GM23338 (cell line): ENCODE measurements at regions not wholly inside any gene's neighbourhood (a gene's known extent, or its start where the extent isn't known, plus 50 kb on each side); places are given as distances from the start of the nearest gene placed in this dataset.

ENCODE experiments used
- ATAC-seq: fragments of 200-7000 bp; cut with Tn5 transposase; 3 replicates; pipeline ENCODE4 v1.9.1; 2020
- DNase-seq: peaks from one replicate; pipeline ENCODE4 v3.0.0-alpha.2; 2015; ENCODE audit warnings: low spot score
- H2AFZ ChIP-seq: fragments of 200-600 bp; sonication (generic); 2 replicates; pipeline ENCODE4 v1.8.0; 2016; ENCODE audit warnings: antibody characterized with exemption, mild to moderate bottlenecking, moderate library complexity
- H3F3A ChIP-seq: fragments of 200-600 bp; sonication (generic); replicated peaks from 2 replicates; pipeline ENCODE4 v1.8.0; 2017; ENCODE audit warnings: antibody characterized with exemption, mixed run types, low read depth
- H3K27ac ChIP-seq: fragments of 200-600 bp; sonication (generic); 2 replicates; pipeline ENCODE4 v1.6.1; 2016; ENCODE audit warnings: low read depth
- H3K27me3 ChIP-seq: fragments of 200-600 bp; sonication (generic); 2 replicates; pipeline ENCODE4 v1.8.0; 2016; ENCODE audit warnings: mild to moderate bottlenecking, mixed run types, moderate library complexity; ENCODE audit not compliant: insufficient read depth
- H3K36me3 ChIP-seq: fragments of 200-600 bp; sonication (generic); 2 replicates; pipeline ENCODE4 v1.8.0; 2016; ENCODE audit warnings: mild to moderate bottlenecking; ENCODE audit not compliant: insufficient read depth
- H3K4me1 ChIP-seq: fragments of 200-600 bp; sonication (generic); 2 replicates; pipeline ENCODE4 v1.8.0; 2016; ENCODE audit warnings: mild to moderate bottlenecking, moderate library complexity; ENCODE audit not compliant: insufficient read depth
- H3K4me2 ChIP-seq: fragments of 200-600 bp; sonication (generic); 2 replicates; pipeline ENCODE4 v1.7.1; 2017; ENCODE audit warnings: mixed run types
- H3K4me3 ChIP-seq: fragments of 200-600 bp; sonication (generic); 2 replicates; pipeline ENCODE4 v1.6.1; 2016; ENCODE audit warnings: mixed run types
- H3K79me2 ChIP-seq: fragments of 200-600 bp; sonication (generic); replicated peaks from 2 replicates; pipeline ENCODE4 v1.8.0; 2017; ENCODE audit warnings: mild to moderate bottlenecking; ENCODE audit not compliant: insufficient read depth
- H3K9me2 ChIP-seq: fragments of 200-600 bp; sonication (generic); 2 replicates; pipeline ENCODE4 v1.8.0; 2017; ENCODE audit not compliant: insufficient read depth
- H4K20me1 ChIP-seq: fragments of 200-600 bp; sonication (generic); replicated peaks from 2 replicates; pipeline ENCODE4 v1.8.0; 2017; ENCODE audit warnings: mild to moderate bottlenecking; ENCODE audit not compliant: insufficient read depth
- H3K27ac Mint-ChIP-seq: 2 replicates; pipeline ENCODE4 v1.8.0; 2020; ENCODE audit warnings: inconsistent platforms, mild to moderate bottlenecking, moderate library complexity, mixed read lengths
- H3K27me3 Mint-ChIP-seq: 3 replicates; pipeline ENCODE4 v1.8.0; 2022; ENCODE audit warnings: low read depth, mild to moderate bottlenecking, moderate library complexity, mixed read lengths, inconsistent platforms; ENCODE audit not compliant: insufficient read depth, poor library complexity
- H3K36me3 Mint-ChIP-seq: 3 replicates; pipeline ENCODE4 v1.8.0; 2021; ENCODE audit warnings: low read depth, mild to moderate bottlenecking, inconsistent platforms, moderate library complexity, mixed read lengths
- H3K4me1 Mint-ChIP-seq: 3 replicates; pipeline ENCODE4 v1.8.0; 2020; ENCODE audit warnings: mild to moderate bottlenecking, inconsistent platforms, mixed read lengths
- H3K4me3 Mint-ChIP-seq: 3 replicates; pipeline ENCODE4 v1.8.0; 2021; ENCODE audit warnings: moderate library complexity, mild to moderate bottlenecking, inconsistent platforms, mixed read lengths
- H3K9me3 Mint-ChIP-seq: 3 replicates; pipeline ENCODE4 v1.8.0; 2020; ENCODE audit warnings: moderate library complexity, mild to moderate bottlenecking, inconsistent platforms, mixed read lengths
- CREB1 ChIP-seq: fragments of 250-450 bp; sonication (Bioruptor Pico); IDR thresholded peaks from 2 replicates; pipeline ENCODE4 v1.5.0; 2020; ENCODE audit warnings: low read depth, mild to moderate bottlenecking, moderate library complexity
- CTCF ChIP-seq, 2 experiments: fragments of 200-600 bp in 1 of 2; sonication (generic) in 1 of 2; conservative IDR thresholded peaks; 2 replicates each; pipeline versions ENCODE4 v1.5.1 to v1.6.1; 2016 to 2017; ENCODE audit warnings: antibody characterized with exemption in 2 of 2, low read depth in 2 of 2, mild to moderate bottlenecking in 2 of 2, moderate library complexity in 1 of 2
- ETS1 ChIP-seq: IDR thresholded peaks from 2 replicates; pipeline ENCODE4 v1.6.1; 2016; ENCODE audit warnings: antibody characterized with exemption
- EZH2 ChIP-seq: fragments of 200-600 bp; sonication (generic); IDR thresholded peaks from one replicate; pipeline ENCODE4 v1.8.0; 2017; ENCODE audit warnings: antibody characterized with exemption, mild to moderate bottlenecking, low read depth; ENCODE audit not compliant: unreplicated experiment
- EZH2phosphoT487 ChIP-seq: fragments of 200-600 bp; sonication (generic); IDR thresholded peaks from one replicate; pipeline ENCODE4 v1.8.1; 2018; ENCODE audit warnings: antibody characterized with exemption; ENCODE audit not compliant: unreplicated experiment
- JUNB ChIP-seq: IDR thresholded peaks from one replicate; pipeline ENCODE4 v1.6.1; 2016; ENCODE audit warnings: antibody characterized with exemption; ENCODE audit not compliant: unreplicated experiment
- NANOG ChIP-seq: IDR thresholded peaks from 2 replicates; pipeline ENCODE4 v1.6.1; 2016; ENCODE audit warnings: antibody characterized with exemption, borderline replicate concordance
- POLR2AphosphoS5 ChIP-seq: IDR thresholded peaks from 2 replicates; pipeline ENCODE4 v1.6.1; 2016; ENCODE audit warnings: antibody characterized with exemption, low read depth
- REST ChIP-seq: IDR thresholded peaks from one replicate; pipeline ENCODE4 v1.6.1; 2018; ENCODE audit warnings: antibody characterized with exemption; ENCODE audit not compliant: unreplicated experiment
- STAT1 ChIP-seq: IDR thresholded peaks from one replicate; pipeline ENCODE4 v1.6.1; 2016; ENCODE audit warnings: antibody characterized with exemption; ENCODE audit not compliant: unreplicated experiment
- ZNF114 ChIP-seq: fragments of 250-450 bp; sonication (Bioruptor Pico); IDR thresholded peaks from 2 replicates; pipeline ENCODE4 v1.5.0; 2020; ENCODE audit warnings: mild to moderate bottlenecking, moderate library complexity
- ZNF331 ChIP-seq: fragments of 250-450 bp; sonication (Bioruptor Pico); IDR thresholded peaks from 2 replicates; pipeline ENCODE4 v1.5.0; 2020; ENCODE audit warnings: low read depth, mild to moderate bottlenecking, moderate library complexity
- ZNF462 ChIP-seq: fragments of 250-450 bp; sonication (Bioruptor Pico); IDR thresholded peaks from 2 replicates; pipeline ENCODE4 v1.5.0; 2020; ENCODE audit warnings: mild to moderate bottlenecking, moderate library complexity

GRCh38 chr6:82551831-82552230, 188.2 kb downstream of the TPBG start:
- Histone ChIP-seq H3K9me2 (no peaks in the 10 kb centered on the region), H3K4me1 (no peaks in the 10 kb centered on the region), H3F3A (no peaks in the 10 kb centered on the region), H2AFZ (no peak overlapping the region), H3K27ac (no peak overlapping the region), H3K27me3 (no peaks in the 10 kb centered on the region), H3K4me2 (no peak overlapping the region), H3K4me3 (no peak overlapping the region), H4K20me1 (no peaks in the 10 kb centered on the region), H3K79me2 (no peaks in the 10 kb centered on the region), H3K36me3 (no peaks in the 10 kb centered on the region)
- Mint-ChIP-seq H3K4me1 (no peaks in the 10 kb centered on the region), H3K9me3 (peaks cover 9% of the 10 kb centered on the region; the same call in 1 of the 3 replicates), H3K4me3 (no peak overlapping the region), H3K27me3 (no peaks in the 10 kb centered on the region), H3K36me3 (no peaks in the 10 kb centered on the region), H3K27ac (no peak overlapping the region)
- DNase-seq (no peak), ATAC-seq (no peak)
- no peak for TF ChIP-seq ZNF331 (CRISPR knock-in tag)
- TF ChIP-seq CTCF (conservative IDR thresholded peaks at IDR 0.05; ENCODE audit: low read depth in 2 of 2): no peak
- TF ChIP-seq ETS1: no peak
- no peak for TF ChIP-seq ZNF462 (CRISPR knock-in tag)
- no peak for TF ChIP-seq CREB1 (CRISPR knock-in tag)
- TF ChIP-seq REST: no peak
- TF ChIP-seq ZNF114 (CRISPR knock-in tag): no peak
- TF ChIP-seq NANOG: no peak
- no peak for TF ChIP-seq POLR2AphosphoS5
- no peak for TF ChIP-seq STAT1
- TF ChIP-seq JUNB: no peak
- no peak for TF ChIP-seq EZH2phosphoT487
- no peak for TF ChIP-seq EZH2
